Stimulated activated CD4-positive, alpha-beta T cell treated with anti-CD3 and anti-CD28 coated beads, Interleukin-4, amount 100 ng/mL, for 24 hours (primary cell): ENCODE measurements at regions not wholly inside any gene's neighbourhood (a gene's known extent, or its start where the extent isn't known, plus 50 kb on each side); places are given as distances from the start of the nearest gene placed in this dataset.
"Not testable (repeated sequence)": the region's sequence is repeated elsewhere in the genome, so short reads cannot be mapped to it uniquely, and the experiment has no call there.

ENCODE experiments used
- DNase-seq: peaks from one replicate; pipeline ENCODE4 v3.0.0-alpha.2; 2020

DNA sequence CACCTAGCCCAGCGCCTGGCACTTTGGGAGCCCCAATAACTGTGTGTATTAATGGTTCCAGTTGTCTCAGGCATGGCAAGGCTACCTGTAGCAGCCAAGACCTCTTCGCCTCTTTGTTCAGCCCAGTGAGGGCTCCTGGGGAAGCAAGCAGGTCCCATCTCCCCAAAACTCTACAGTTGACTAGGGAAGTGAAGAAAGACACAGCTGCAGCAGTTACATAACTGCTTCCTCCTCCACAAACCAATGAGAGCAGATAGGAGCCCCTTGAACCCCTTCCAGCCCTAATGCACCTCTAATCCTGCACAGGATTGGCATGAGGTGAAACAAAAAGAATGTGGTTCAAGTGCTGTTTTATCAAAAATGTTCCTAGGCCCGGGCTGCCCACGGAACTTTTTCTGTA, 100.5 kb downstream of the SYF2 start:
- no peak for DNase-seq

DNA sequence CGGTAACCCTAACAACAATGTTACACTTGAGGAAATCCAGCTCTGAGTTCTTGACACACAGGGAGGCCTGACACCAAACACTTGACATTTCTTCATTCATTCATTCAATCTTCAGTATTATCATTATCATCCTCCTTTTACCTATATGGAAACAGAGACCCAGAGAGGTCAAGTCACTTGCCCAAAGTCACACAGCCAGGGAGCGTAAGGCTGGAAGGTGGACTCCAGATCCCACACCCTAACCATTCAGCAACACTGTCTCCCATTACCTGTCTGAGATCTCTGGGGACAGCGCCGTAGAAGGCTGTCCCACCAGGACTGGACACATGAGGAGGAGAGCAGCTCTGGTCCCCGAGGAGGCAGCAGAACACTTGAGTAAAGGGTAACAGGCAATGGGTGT, 101.4 kb downstream of the SYF2 start:
- DNase-seq, result no peak

DNA sequence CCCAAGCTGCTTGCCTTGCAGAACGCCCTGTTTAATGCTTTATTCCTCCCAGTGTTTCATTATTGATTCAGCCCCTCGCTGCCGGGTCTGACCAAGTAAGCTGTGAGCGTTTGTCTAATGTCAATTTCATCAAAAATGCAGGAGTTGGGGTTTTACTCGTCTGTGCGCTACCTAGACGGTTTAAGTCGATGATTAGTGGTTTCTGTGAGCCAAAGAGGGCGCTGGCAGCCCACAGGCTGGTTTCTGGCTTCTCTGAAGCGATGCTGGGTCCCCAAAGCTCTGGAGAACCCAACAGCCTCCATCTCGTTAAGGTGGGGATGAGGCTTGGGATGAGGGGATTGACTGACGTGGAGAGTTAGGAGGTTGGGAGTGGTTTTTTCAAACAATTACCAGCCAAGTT, 102.9 kb downstream of the SYF2 start:
- no peak for DNase-seq

DNA sequence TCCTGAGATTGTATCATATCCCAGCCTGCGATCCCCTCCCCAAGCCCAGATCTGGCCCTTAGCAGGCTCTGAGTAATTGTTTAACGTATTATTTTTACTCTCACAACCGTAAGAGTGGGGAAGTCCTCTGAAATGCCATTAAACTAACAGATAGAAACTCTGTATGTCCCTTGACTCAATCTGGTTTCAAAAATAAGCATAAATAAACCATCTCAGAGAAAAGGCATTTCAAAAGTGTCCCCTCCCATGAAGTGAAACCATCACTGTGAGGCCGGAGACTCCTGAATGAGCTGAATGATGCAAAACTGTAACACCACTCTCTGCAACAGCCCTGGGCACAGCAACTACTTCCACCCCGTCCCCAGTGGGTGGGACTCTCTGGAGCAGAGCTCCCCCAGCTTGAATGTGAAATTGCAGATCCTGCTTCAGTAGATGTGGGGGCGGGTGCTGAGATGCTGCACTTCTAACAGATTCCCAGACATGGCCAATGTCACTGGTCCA, 104.1 kb downstream of the SYF2 start:
- DNase-seq, result no peak

DNA sequence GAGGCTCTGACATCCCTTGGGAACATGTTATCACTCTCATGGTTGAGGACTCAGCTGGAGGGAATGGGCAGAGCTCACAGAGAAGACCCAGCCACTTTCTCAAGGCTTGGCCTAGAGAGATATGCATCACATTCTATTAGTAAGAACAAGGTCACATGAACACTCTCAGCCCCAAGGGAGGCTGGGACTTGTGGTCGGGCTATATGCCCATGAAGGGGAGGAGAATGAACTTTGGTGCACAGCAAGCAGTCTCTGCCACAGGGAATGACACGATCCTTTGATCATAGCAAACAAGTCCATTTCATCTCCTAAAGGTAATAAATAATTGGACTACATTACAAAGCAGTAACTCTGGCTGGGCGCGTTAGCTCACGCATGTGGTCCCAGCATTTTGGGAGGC, 105.7 kb downstream of the SYF2 start:
- no peak for DNase-seq

DNA sequence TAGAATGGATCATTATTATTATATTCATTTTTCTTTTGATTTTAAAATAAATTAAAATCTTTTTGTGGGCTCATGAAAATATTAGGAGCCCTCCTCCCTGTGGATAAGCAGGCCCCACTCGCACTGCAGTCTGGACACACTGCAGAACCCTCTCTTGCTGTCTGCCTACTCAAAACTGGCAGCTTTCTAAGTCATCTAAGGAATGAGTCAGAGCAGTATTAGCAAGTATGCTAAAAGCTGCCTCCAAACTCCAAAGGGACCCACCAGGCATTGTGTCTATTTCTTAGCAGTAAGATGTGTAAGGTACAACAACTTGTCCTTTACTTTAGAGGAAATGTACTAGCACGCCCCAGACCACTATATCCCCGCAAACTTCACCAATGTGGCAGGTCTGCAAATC, 108.8 kb downstream of the SYF2 start:
- DNase-seq, result no peak

DNA sequence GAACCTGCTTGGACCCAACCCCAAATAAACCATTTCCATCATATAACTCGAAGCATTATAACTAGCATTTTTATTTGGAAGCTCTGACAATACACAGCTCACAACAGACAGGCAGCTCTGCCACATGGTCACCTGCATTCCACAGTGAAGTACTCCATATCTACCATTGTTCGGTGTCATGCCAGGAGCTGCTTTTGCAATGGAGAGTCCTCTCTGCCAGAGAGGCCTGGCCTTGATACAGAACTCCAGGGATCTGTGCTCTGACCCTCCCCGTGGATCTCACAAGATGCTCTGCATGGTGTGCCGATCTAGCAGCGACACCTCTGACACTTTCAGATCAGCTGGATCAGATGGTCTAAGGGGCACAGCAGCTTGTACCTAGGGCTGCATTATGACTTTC, 109.6 kb downstream of the SYF2 start:
- DNase-seq, result no peak

DNA sequence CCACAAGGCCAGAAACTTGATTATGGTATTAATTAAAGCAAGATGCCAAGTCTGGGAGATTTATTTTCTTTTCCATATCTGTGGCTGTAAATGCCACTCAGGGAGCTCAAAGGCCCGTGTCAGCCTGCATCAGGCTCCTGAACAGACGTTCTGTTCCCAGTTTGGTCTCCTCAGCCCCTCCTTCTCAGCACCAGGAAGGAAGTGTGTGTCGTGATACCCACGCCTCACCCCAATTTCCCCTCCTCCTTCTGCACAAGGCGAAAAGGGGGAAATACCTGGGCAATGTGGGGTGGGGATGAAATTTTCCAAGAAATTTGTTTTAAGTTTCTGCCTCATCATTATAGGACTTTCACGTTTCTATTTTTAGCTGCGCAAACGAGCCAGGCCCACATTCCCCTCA, 112.0 kb downstream of the SYF2 start:
- DNase-seq, result no peak

DNA sequence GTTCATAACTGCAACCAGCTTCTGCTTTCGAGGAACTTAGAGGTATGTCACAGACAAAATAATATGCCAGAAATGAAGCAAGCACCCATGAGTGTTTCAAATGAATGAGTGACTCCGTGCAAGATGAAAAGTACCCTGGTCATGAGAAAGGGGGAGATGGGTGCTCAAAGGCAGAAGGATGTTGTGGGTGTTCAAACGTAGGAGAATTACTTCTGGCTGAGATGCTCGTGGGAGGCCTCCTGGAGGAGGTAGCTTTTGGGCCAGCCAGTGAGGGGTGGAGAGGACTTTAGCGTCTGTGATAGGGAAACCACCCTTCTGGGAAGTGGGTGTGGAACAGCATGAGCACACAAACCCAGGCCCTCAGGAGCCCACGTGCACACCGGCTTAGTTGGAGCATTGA, 113.8 kb downstream of the SYF2 start:
- peak; percentile 20 for DNase-seq

DNA sequence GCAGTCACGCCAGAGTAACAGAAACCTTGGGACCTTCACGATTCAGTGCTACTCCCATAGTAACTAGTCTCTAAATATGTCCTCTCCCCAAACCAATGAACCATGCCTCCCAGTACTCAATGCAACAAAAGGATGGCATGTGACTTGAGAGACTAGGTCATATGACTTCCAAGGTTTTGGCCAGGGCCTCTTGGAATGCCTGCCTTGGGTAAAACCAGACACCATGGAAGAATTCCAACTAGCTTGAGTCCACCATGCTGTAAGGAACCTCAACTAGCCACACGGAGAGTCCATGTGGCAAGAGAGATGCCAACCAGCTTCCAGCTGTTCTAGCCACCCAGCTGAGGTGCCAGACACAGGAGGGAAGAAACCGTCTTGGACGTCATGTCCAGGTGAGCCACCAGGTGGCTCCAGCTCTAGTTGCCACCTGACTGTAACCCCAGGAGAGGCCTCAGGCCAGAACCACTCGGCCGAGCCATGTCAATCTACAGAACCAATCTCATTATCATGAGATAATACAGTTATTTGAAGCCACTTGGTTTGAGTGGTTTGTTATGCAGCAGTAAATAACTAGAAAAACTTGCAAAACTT, 115.0 kb downstream of the SYF2 start:
- DNase-seq, result no peak

DNA sequence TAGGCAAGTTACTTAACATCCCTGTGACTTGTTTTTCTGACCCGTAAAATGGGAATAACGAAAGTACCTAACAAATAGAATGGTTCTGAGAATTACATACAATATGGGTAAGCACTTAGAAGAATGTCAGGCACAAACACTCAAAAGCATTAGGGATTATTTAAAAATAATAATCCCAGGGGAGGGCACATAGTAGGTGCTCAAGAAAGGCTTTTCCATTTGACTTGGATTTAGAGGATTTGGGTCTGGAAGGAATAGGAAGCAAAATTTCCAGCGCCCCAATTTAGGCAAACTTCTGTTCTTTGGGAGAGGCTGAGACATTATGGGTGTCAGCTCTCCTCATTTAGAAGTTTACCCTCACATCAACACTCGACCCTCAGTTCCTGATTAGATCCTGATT, 115.5 kb downstream of the SYF2 start:
- DNase-seq, result no peak

DNA sequence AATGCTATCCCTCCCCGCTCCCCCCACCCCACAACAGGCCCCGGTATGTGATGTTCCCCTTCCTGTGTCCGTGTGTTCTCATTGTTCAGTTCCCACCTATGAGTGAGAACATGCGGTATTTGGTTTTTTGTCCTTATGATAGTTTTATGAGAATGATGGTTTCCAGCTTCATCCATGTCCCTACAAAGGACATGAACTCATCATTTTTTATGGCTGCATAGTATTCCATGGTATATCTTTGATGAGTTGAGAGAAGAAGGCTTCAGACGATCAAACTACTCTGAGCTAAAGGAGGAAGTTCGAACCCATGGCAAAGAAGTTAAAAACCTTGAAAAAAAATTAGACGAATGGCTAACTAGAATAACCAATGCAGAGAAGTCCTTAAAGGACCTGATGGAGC, 116.2 kb downstream of the SYF2 start:
- DNase-seq, result not testable (repeated sequence)

DNA sequence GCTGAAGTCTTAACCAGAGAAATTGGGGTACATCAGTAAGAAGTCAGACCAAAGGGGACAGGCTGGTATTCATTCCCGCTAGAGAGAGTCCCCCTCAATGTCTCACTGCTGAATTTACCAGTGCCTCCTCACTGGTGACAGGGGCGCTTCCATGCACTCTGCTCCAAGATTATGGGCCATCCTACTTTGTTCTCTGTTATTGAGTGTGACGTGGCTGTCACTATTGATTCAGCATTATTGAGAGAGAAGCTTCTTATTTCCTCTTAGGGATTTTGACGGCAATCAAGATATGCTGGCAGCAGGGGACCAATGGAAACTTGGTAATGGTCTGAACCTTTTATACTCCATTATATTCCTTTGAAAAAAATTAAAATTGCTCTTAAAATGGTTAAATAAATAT, 118.6 kb downstream of the SYF2 start:
- DNase-seq, result no peak

DNA sequence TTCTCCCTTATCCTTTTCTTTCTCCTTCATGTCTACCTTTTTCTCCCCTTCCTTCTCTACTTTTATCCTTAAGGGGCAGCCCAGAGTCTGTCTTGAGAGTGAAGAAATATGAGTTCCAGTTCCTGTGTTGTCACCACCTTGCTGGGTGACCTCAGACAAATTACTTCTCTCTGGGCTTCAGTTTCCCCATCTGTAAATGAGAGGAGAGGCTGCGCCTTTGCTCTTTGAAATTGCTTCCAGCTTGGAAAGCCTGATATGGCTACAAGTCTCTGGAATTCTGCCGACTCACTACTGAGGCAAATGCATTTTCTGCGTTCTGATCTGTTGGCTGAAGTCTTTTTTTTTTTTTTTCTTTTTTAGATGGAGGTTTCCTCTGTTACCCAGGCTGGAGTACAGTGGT, 119.2 kb downstream of the SYF2 start:
- DNase-seq, result no peak

DNA sequence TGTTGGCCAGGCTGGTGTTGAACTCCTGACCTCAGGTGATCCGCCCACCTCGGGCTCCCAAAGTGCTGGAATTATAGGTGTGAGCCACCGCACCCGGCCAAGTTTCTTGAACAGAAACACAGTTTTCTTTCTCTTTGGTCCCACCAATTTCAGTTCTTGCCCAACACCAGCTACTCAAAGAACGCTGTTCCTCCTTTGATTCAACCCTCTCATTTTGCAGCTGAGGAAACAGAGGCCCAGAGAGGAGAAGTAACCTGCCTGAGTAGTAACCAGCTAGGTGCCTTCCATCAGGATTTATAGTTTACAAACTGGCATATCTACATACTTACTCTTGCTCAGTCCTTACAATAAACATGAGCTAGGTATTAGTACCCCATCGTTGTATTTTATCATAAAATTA, 119.9 kb downstream of the SYF2 start:
- no peak for DNase-seq

DNA sequence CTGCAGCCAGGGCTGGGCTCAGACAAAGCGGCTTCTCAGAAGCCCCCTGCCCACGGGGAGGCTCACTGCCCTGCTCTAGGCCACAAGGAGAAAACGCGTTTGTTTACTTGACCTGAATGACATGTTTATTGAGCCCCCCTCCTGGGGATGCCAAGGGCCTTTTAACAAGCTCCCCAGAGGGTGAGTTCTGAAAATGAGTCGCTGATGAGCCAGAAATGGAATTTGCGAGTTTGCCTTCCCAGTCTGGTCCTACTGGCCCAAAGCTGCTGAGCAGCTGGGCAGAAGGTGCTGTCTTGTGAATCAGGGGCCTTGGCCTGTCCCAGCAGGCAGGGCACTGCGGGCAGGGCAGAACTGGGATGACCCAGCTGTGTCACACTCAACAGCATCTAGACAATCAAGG, 120.6 kb downstream of the SYF2 start:
- no peak for DNase-seq

DNA sequence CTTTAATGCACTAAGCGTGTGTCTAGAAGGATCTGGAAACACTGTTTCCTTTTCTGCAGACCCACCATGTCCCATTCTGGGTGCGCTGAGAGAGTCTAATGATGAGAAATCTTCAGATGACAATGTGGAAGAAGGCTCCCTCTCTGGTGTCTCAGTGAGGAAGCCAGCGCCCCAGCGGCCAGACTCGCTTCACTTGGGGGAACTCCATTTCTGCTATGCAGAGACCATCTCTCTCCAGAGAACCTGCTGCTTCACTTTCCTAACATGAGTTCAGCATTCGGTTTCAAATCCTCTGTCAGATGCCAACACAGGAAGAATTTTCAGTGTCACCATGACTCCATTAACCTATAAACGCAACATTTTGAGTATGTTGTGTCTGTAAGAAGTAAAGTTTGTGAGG, 121.8 kb downstream of the SYF2 start:
- DNase-seq, result no peak

DNA sequence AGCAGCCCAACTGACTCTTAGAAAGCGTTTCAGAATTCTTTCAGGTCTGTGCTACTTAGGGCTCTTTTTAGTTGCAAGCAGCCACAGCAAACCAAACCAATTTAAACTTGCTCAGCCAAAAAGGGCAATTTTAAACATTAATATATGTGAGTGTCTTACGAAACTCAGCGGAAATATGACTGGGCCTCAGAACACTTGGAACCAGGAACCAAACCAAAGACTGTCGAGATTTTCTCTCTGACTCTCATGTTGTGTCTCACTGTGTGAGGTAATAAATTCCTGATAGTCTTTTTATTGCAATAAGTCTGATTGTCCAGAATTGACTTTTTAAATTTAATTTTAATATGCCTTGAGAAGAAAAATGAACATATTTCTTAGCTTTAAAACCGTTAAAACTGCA, 122.3 kb downstream of the SYF2 start:
- no peak for DNase-seq

DNA sequence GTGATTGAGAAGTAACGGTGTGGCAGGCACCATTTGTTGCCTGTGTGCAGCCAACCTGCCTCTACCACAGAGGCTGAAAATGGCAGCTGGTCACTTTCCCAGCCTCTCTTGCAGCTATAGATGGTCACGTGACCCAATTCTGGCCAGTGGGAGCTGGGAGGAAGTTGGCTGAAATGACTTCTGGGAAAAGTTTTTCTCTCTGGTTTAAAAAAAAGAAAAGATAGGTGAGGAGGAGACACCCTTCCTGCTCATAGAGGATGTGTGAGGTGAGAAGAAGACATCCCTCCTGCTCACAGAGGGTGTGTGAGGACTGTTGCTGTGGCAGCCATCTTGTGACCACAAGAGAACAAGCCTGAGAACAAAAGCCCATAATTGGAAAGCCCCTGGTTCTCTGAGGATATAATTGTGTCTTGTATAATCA, 122.8 kb downstream of the SYF2 start:
- DNase-seq, result no peak

DNA sequence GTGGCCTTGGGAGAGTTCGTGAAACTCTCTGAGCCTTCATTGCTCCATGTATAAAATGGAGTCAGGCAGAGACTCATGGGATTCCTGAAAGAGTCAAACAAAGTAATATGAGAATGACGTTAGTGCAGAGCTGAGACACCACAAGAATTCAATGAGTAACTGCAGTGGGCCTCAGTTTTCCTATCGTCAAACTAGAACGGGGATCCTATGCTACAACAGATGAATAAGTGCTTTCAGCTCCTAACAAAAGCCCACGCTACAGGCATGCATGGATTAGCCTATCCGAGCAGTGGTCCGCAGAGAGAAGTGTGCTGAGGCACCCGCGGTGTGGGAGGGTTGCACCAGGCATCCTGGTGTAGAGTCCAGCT, 124.7 kb downstream of the SYF2 start:
- DNase-seq, result no peak

DNA sequence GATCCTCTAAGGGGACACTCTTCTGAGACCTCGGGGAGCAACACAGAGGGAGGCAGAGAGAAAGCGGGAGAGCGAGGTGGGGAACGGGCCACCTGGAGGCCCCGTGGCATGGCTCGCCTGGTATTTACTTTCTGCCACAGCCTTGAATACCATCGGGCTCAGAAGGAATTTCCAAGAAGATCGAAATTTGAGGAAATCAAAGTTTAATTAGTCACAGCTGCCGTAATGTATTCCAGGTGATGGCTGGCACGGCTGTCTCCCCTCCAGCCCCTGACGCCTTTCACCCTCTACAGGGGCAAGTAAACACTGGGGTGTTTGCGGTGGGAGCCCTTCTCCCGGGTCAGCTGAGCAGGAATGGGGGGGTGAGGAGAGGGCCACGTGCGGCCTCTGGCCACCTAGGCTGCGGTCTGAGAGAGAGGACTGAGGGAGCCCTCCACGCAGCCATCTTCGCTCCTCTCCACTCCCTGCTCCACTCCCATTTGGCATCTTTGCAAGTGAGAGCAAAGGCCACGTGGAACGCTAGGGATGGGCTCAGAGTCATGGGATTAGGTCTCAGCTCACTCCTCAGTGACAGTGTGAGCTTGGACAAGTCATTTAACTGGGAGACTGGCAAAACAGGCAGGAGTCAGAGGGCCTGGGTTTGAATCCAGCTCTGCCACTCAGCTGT, 125.2 kb downstream of the SYF2 start:
- DNase-seq, result no peak

DNA sequence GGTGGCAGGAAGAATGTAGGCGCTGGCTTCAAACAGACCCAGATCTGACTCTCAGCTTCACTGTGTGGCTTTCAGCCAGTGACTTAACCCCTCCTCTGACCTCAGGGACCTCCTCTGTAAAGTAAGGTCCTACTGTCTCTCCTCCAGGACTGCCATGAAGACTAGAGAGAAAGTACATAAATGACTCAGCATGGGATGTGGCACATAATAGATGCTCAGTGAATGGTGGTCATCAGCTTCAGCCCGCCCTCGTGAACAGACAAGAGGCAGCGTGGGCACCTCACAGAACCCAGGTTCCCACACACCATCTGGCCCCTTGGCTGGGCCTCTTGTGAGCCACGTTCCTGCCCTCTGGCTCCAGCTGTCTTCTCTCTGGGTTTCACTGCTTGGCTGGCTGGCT, 126.0 kb downstream of the SYF2 start:
- DNase-seq, result no peak

DNA sequence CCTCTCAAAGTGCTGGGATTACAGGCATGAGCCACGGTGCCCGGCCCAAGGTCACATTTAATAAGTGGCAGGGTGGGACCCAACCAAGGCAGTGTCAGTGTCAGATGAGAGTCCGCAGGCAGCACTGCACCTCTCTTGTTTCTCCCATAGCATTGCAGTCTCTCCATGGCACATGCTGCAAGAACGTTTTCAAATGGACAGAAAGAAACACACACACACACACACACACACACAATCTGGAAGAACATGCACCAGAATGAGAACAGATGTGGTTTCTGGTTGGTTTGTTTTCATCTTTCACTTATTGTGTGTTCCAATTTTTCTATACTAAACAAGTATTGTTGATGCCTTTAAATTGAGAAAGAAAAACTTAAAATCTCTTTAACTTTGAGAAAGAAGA, 126.5 kb downstream of the SYF2 start:
- DNase-seq, result no peak

DNA sequence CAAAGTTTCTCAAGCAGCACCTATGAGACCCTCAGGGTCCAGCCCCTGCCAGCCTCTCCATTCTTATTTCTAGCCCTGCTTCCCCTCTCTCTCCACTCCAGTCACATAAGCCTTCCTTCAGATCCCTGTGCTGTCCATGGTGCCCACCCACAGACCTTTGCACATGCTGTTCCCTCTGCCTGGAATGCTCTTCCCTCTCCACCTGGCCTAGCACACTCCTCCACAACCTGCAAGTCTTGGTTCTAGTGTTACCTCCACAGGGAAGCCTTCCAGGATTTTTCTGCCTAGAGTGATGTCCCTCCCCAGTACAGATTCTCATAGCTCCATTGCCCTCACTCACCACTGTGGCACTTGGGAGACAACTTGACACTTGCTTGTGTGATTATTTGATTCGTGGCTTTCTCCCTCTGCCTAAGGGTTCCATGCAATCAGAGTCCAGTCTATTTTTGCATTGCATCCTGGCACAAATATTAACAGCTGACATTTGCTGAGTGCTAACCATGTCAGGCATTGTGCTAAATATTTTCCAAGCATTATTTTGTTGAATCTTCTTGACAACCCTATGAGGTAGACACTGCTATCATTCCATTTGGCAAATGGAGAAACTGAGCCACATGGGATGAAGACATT, 127.3 kb downstream of the SYF2 start:
- DNase-seq, result no peak
